ENCODE measurements at regions not wholly inside any gene's neighbourhood (a gene's known extent, or its start where the extent isn't known, plus 50 kb on each side); places are given as distances from the start of the nearest gene placed in this dataset.
"Not testable (repeated sequence)": the region's sequence is repeated elsewhere in the genome, so short reads cannot be mapped to it uniquely, and the experiment has no call there.

DNA sequence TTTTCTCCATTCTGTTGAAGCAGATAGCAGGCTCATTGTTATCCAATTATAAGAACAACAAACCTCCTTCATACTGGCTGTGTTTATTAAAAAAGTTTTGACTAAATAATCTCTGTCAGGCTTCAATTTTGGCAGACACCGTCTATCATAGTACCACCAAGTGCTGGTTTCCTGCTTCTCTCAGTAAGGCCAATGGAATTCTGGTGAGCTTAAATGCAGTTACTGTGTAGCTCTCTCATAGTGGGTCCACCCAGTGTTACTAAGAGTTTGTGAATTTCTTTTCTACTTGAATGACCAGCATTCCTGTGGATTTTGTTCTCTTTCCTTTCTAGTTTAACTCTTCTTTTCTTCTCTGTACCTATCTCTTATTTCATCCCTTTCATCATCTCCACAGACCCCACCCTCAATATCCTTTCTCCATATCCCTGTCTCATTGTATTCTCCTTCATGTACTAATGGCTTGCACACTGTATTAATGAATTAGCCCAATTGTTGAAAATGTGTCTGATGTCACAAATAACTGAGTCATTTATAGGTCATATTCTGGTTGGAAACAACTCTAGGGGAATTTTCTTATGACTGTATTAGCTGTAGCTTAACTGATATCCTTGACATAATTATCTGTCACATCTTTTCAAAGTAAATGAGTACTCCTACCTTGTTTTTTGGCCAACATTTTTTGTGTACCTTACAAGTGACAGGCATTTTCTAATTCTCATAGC lies 372.1 kb downstream of the FAT3 start:
- no peak for DNase-seq (ENCODE audit: low read depth)
- TF ChIP-seq, protein P1, sequence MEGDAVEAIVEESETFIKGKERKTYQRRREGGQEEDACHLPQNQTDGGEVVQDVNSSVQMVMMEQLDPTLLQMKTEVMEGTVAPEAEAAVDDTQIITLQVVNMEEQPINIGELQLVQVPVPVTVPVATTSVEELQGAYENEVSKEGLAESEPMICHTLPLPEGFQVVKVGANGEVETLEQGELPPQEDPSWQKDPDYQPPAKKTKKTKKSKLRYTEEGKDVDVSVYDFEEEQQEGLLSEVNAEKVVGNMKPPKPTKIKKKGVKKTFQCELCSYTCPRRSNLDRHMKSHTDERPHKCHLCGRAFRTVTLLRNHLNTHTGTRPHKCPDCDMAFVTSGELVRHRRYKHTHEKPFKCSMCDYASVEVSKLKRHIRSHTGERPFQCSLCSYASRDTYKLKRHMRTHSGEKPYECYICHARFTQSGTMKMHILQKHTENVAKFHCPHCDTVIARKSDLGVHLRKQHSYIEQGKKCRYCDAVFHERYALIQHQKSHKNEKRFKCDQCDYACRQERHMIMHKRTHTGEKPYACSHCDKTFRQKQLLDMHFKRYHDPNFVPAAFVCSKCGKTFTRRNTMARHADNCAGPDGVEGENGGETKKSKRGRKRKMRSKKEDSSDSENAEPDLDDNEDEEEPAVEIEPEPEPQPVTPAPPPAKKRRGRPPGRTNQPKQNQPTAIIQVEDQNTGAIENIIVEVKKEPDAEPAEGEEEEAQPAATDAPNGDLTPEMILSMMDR (IDR thresholded peaks at IDR 0.05; ENCODE audit: low read depth, low read length, missing control alignments) = no peak
- in situ Hi-C loops (cut with HindIII; ENCODE audit: low sequenced_read_pairs) = no loop called here

DNA sequence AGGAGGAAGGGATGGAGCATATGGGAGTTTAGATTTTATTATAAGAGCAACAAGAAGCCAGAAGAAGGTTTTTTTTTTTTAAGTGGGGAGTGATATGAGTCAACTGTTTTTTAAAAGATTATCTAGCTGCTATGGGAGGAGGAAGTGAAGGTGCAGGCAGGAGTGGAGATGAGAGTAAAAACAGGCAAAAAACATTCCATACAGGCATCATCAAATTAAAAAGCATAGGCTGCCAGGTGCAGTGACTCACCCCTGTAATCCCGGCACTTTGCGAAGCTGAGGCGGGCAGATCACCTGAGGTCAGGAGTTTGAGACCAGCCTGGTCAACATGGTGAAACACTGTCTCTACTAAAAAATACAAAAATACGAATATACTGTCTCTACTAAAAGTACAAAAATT lies 368.4 kb upstream of the MTNR1B start:
- H3K4me3 ChIP-seq (ENCODE audit: low read depth, low read length) = no peak overlapping the region
- no peak for DNase-seq (ENCODE audit: low read depth)
- TF ChIP-seq, protein P1 (IDR thresholded peaks at IDR 0.05; ENCODE audit: low read depth, low read length, missing control alignments) = no peak
- in situ Hi-C loops (cut with HindIII; ENCODE audit: low sequenced_read_pairs) = no loop called here

More for the DNA sequence above, 372.1 kb downstream of the FAT3 start:
- H3K4me3 ChIP-seq (ENCODE audit: low read depth, low read length) = no peak overlapping the region

DNA sequence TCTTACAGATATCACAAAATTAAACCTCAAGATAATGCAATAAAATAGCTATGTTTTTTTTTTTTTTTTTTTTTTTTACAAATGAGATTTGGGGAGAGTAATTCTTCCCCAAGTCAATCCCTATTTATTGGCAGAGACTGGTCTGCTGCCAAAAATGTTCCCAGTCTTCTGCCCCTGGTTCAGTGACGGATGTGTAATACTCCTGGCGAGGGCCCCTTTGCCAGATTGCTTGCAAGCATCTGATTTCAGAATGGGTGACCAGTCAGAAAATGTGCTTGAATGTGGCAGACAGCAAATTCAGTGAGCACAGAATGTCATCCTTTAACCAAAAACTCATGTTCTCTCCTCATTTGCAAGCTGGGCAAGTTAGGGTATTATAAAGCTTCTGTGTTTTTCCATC lies 363.8 kb upstream of the MTNR1B start:
- TF ChIP-seq, protein P1 (IDR thresholded peaks at IDR 0.05; ENCODE audit: low read depth, low read length, missing control alignments) = no peak
- in situ Hi-C loops (cut with HindIII; ENCODE audit: low sequenced_read_pairs) = no loop called here
- no peak overlapping the region for H3K4me3 ChIP-seq (ENCODE audit: low read depth, low read length)
- DNase-seq (ENCODE audit: low read depth) = no peak

DNA sequence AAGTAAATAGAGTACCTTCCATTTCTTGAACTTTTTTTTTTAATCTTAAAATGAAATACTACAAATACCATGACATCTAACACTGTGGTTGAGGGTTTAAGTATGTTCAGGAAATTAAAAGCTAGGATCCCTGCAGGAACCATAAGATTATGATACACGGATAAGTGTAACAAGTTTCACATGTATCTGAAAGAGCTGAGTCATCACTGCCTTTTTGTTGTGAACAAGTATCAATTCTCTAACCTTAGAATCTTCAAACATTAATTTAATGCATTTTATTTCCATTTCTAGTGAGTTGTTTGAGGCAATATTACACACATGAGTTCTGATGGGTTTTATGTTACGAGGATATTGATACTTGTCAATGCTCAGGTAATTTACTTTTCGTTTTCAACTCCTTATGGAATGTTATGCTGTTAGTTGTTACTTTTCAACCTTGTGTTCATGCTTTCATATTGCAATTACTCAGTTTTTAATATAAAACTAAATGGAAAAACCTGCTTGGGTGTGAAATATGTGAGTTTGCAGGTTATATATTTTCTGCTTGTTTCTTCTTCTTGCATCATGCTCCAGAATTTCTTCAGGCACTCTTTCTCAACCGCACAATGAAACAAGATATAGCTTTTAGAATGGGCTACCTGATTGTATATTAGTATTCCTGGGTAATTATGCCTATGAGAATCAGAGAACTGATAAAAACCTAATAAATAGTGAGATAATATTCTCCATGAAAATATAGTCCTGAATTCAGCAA lies 361.3 kb upstream of the MTNR1B start:
- no peak for DNase-seq (ENCODE audit: low read depth)
- TF ChIP-seq, protein P1 (IDR thresholded peaks at IDR 0.05; ENCODE audit: low read depth, low read length, missing control alignments) = no peak
- H3K4me3 ChIP-seq (ENCODE audit: low read depth, low read length) = no peak overlapping the region
- in situ Hi-C loops (cut with HindIII; ENCODE audit: low sequenced_read_pairs) = no loop called here

DNA sequence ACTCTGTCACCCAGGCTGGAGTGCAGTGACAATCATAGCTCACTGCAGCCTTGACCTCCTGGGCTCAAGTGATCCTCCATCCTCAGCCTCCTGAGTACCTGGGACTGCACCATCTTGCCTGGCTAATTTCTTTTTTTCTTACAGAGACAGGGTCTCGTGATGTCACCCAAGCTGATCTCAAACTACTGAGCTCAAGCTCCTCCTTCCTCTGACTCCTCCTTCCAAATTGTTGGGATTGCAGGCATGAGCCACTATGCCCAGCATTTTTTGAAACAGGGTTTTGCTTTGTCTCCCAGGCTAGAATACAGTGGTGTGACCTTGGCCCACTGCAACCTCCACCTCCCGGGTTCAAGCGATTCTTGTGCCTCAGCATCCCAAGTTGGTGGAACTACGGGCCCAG lies 358.3 kb upstream of the MTNR1B start:
- no peak overlapping the region for H3K4me3 ChIP-seq (ENCODE audit: low read depth, low read length)
- DNase-seq (ENCODE audit: low read depth) = no peak
- in situ Hi-C loops (cut with HindIII; ENCODE audit: low sequenced_read_pairs) = no loop called here
- TF ChIP-seq, protein P1 (IDR thresholded peaks at IDR 0.05; ENCODE audit: low read depth, low read length, missing control alignments) = no peak

DNA sequence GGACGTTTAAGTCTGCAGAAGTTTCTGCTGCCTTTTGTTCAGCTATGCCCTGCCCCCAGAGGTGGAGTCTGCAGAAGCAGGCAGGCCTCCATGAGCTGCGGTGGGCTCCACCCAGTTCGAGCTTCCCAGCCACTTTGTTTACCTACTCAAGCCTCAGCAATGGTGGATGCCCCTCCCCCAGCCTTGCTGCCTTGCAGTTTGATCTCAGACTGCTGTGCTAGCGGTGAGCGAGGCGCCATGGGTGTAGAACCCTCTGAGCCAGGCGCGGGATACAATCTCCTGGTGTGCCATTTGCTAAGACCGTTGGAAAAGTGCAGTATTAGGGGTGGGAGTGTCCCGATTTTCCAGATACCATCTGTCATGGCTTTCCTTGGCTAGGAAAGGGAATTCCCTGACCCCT lies 351.4 kb upstream of the MTNR1B start:
- in situ Hi-C loops (cut with HindIII; ENCODE audit: low sequenced_read_pairs); DNase-seq (ENCODE audit: low read depth); H3K4me3 ChIP-seq (ENCODE audit: low read depth, low read length): not testable (repeated sequence)

DNA sequence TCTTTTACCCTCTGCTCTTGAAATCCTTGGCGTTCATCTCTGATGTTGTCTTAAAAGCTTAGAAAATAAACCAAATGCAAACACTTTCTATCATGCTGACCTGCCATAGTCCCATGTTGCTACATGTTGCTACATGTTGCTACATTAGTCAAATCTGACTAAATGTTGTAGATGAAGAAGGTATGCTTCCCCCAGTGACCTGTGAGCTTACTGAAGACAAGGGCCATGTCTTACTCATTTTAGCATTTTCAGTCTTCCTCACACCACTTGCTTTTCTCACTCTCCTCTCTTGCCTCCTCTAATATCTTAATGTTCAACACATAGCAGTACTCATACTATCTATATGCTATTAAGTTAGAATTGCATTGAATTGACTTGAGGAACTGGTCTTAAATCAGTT lies 346.4 kb upstream of the MTNR1B start:
- TF ChIP-seq, protein P1 (IDR thresholded peaks at IDR 0.05; ENCODE audit: low read depth, low read length, missing control alignments) = no peak
- in situ Hi-C loops (cut with HindIII; ENCODE audit: low sequenced_read_pairs) = no loop called here
- DNase-seq (ENCODE audit: low read depth) = no peak
- no peak overlapping the region for H3K4me3 ChIP-seq (ENCODE audit: low read depth, low read length)
